Mesodermal cell (in vitro differentiated cells): ENCODE measurements at regions not wholly inside any gene's neighbourhood (a gene's known extent, or its start where the extent isn't known, plus 50 kb on each side); places are given as distances from the start of the nearest gene placed in this dataset.

Experiments used
- H3K27ac ChIP-seq: 2 replicates; pipeline ENCODE4 v1.7.0; 2013; ENCODE audit warnings: mild to moderate bottlenecking, low read depth, low read length, moderate library complexity; ENCODE audit not compliant: severe bottlenecking
- H3K36me3 ChIP-seq: 2 replicates; pipeline ENCODE4 v1.7.1; 2013; ENCODE audit warnings: mild to moderate bottlenecking, low read length, moderate library complexity; ENCODE audit not compliant: control insufficient read depth, insufficient read depth
- H3K4me1 ChIP-seq: one replicate; pipeline ENCODE4 v1.7.1; 2013; ENCODE audit warnings: mild to moderate bottlenecking, low read length; ENCODE audit not compliant: insufficient read depth, control insufficient read depth, poor library complexity, severe bottlenecking
- H3K4me3 ChIP-seq: 2 replicates; pipeline ENCODE4 v1.7.0; 2013; ENCODE audit warnings: low read length, control low read depth, mild to moderate bottlenecking; ENCODE audit not compliant: insufficient read depth, poor library complexity, severe bottlenecking; ENCODE audit errors: extremely low read depth
- H3K9me3 ChIP-seq: 2 replicates; pipeline ENCODE4 v1.7.1; 2013; ENCODE audit warnings: mild to moderate bottlenecking, low read length, moderate library complexity; ENCODE audit not compliant: control insufficient read depth
- WGBS, 2 experiments: methylation state at CpG; one replicate each; pipeline ENCODE4 v1.1.5; 2013; ENCODE audit warnings: missing lambda C conversion rate in 2 of 2; ENCODE audit not compliant: insufficient coverage in 2 of 2; 5-methylcytosine and 5-hydroxymethylcytosine counted together

GRCh38 chr7:32147546-32148268, 77.5 kb upstream of the PDE1C start:
- Histone ChIP-seq H3K4me1 (no peaks in the 10 kb centered on the region), H3K9me3 (no peaks in the 10 kb centered on the region), H3K27ac (no peak overlapping the region), H3K4me3 (no peak overlapping the region), H3K36me3 (no peaks in the 10 kb centered on the region)
- WGBS, 2 experiments, result 60% methylated on average over 1 of the region's 1 CpG; no CpG with 5 or more reads in 1 of the 2 experiments

- Histone ChIP-seq H3K4me3 (no peak overlapping the region), H3K36me3 (no peaks in the 10 kb centered on the region), H3K27ac (no peak overlapping the region), H3K9me3 (no peaks in the 10 kb centered on the region), H3K4me1 (no peaks in the 10 kb centered on the region)
- 92% methylated on average over 2 of the region's 2 CpGs for WGBS, 2 experiments
These were observed 75.7 kb upstream of the PDE1C start for GRCh38 chr7:32145911-32146310.

GRCh38 chr7:32144676-32145075, 74.5 kb upstream of the PDE1C start:
- no peaks in the 10 kb centered on the region for H3K9me3 ChIP-seq
- H3K4me3 ChIP-seq, result no peak overlapping the region
- no peaks in the 10 kb centered on the region for H3K4me1 ChIP-seq
- no peak overlapping the region for H3K27ac ChIP-seq
- WGBS, 2 experiments, result 96 to 100% methylated on average over 2 of the region's 4 CpGs
- no peaks in the 10 kb centered on the region for H3K36me3 ChIP-seq

- no peaks in the 10 kb centered on the region for H3K9me3 ChIP-seq
- WGBS, 2 experiments, result 88 to 91% methylated on average over 4 to 6 of the region's 6 CpGs
- H3K27ac ChIP-seq, result no peak overlapping the region
- H3K4me1 ChIP-seq, result no peaks in the 10 kb centered on the region
- no peaks in the 10 kb centered on the region for H3K36me3 ChIP-seq
- H3K4me3 ChIP-seq, result no peak overlapping the region
These were observed 73.1 kb upstream of the PDE1C start for GRCh38 chr7:32143301-32143700.

- Histone ChIP-seq H3K4me3 (no peak overlapping the region), H3K36me3 (no peaks in the 10 kb centered on the region), H3K4me1 (no peaks in the 10 kb centered on the region), H3K9me3 (no peaks in the 10 kb centered on the region), H3K27ac (no peak overlapping the region)
- WGBS, 2 experiments, result 0 to 57% methylated on average over 1 to 3 of the region's 3 CpGs
These were observed 72.4 kb upstream of the PDE1C start for GRCh38 chr7:32142649-32143048.

- no peak overlapping the region for H3K27ac ChIP-seq
- H3K36me3 ChIP-seq, result no peaks in the 10 kb centered on the region
- H3K9me3 ChIP-seq, result no peaks in the 10 kb centered on the region
- H3K4me1 ChIP-seq, result no peaks in the 10 kb centered on the region
- H3K4me3 ChIP-seq, result no peak overlapping the region
- WGBS, 2 experiments, result 86 to 100% methylated on average over 1 to 2 of the region's 5 CpGs
These were observed 70.2 kb upstream of the PDE1C start for GRCh38 chr7:32140210-32140939.

GRCh38 chr7:32137059-32137458, 66.9 kb upstream of the PDE1C start:
- Histone ChIP-seq H3K36me3 (no peaks in the 10 kb centered on the region), H3K27ac (no peak overlapping the region), H3K4me3 (no peak overlapping the region), H3K4me1 (no peaks in the 10 kb centered on the region), H3K9me3 (no peaks in the 10 kb centered on the region)
- 86 to 100% methylated on average over 1 of the region's 2 CpGs for WGBS, 2 experiments

GRCh38 chr7:32131091-32131490, 60.9 kb upstream of the PDE1C start:
- no peaks in the 10 kb centered on the region for H3K4me1 ChIP-seq
- H3K36me3 ChIP-seq, result no peaks in the 10 kb centered on the region
- 80% methylated on average over 1 of the region's 1 CpG; no CpG with 5 or more reads in 1 of the 2 experiments for WGBS, 2 experiments
- no peak overlapping the region for H3K4me3 ChIP-seq
- H3K9me3 ChIP-seq, result no peaks in the 10 kb centered on the region
- no peak overlapping the region for H3K27ac ChIP-seq

GRCh38 chr7:32126843-32127242, 56.6 kb upstream of the PDE1C start:
- Histone ChIP-seq H3K36me3 (no peaks in the 10 kb centered on the region), H3K4me1 (no peaks in the 10 kb centered on the region), H3K4me3 (no peak overlapping the region), H3K9me3 (no peaks in the 10 kb centered on the region), H3K27ac (no peak overlapping the region)
- 17 to 60% methylated on average over 1 of the region's 1 CpG for WGBS, 2 experiments
